Stimulated activated CD8-positive, alpha-beta memory T cell treated with anti-CD3 and anti-CD28 coated beads, Interleukin-15, amount 100 ng/mL, for 4 hours (primary cell): ENCODE measurements at regions not wholly inside any gene's neighbourhood (a gene's known extent, or its start where the extent isn't known, plus 50 kb on each side); places are given as distances from the start of the nearest gene placed in this dataset.

Experiments used
- DNase-seq, 2 donors: peaks; one replicate each; pipeline ENCODE4 v3.0.0-alpha.2; 2020; ENCODE audit warnings: low read depth in 2 of 2

GRCh38 chr4:38230121-38230801, 270.1 kb downstream of the PTTG2 start:
- DNase-seq = no peak

- no peak for DNase-seq
Observed at GRCh38 chr4:38230821-38231563, 270.8 kb downstream of the PTTG2 start.

- DNase-seq = no peak
Observed at GRCh38 chr4:38231626-38232025, 271.4 kb downstream of the PTTG2 start.

GRCh38 chr4:38232741-38233140, 272.5 kb downstream of the PTTG2 start:
- DNase-seq = no peak

- no peak for DNase-seq
Observed at GRCh38 chr4:38233727-38234480, 273.7 kb downstream of the PTTG2 start.

- no peak for DNase-seq
Observed at GRCh38 chr4:38235354-38235753, 275.2 kb downstream of the PTTG2 start.

GRCh38 chr4:38236003-38236402, 275.8 kb downstream of the PTTG2 start:
- DNase-seq = no peak

GRCh38 chr4:38236503-38236902, 276.3 kb downstream of the PTTG2 start:
- no peak for DNase-seq

GRCh38 chr4:38237139-38237538, 276.9 kb downstream of the PTTG2 start:
- no peak for DNase-seq

- no peak for DNase-seq
Observed at GRCh38 chr4:38241541-38241940, 281.3 kb downstream of the PTTG2 start.

GRCh38 chr4:38242101-38242500, 281.9 kb downstream of the PTTG2 start:
- DNase-seq = no peak

GRCh38 chr4:38242822-38243387, 282.7 kb downstream of the PTTG2 start:
- no peak for DNase-seq

- DNase-seq = no peak
Observed at GRCh38 chr4:38243388-38244053, 283.3 kb downstream of the PTTG2 start.

- no peak for DNase-seq
Observed at GRCh38 chr4:38254825-38255224, 294.6 kb downstream of the PTTG2 start.

GRCh38 chr4:38255572-38255971, 295.4 kb downstream of the PTTG2 start:
- DNase-seq = no peak

GRCh38 chr4:38266616-38267015, 306.4 kb downstream of the PTTG2 start:
- no peak for DNase-seq

GRCh38 chr4:38268108-38268820, 308.1 kb downstream of the PTTG2 start:
- no peak for DNase-seq

- DNase-seq = no peak
Observed at GRCh38 chr4:38268837-38269236, 308.6 kb downstream of the PTTG2 start.

- no peak for DNase-seq
Observed at GRCh38 chr4:38273407-38273806, 313.2 kb downstream of the PTTG2 start.

- no peak for DNase-seq
Observed at GRCh38 chr4:38275331-38276100, 315.3 kb downstream of the PTTG2 start.
